HK-2 (cell line): ENCODE measurements at regions not wholly inside any gene's neighbourhood (a gene's known extent, or its start where the extent isn't known, plus 50 kb on each side); places are given as distances from the start of the nearest gene placed in this dataset.

ENCODE experiments used
- DNase-seq: peaks from one replicate; pipeline ENCODE4 v3.0.0-alpha.2; 2018; ENCODE audit not compliant: unreplicated experiment

- no peak for DNase-seq
These were observed 58.7 kb upstream of the COMTD1 start for GRCh38 chr10:75294518-75294865.

GRCh38 chr10:75294031-75294437 is 58.3 kb upstream of the COMTD1 start:
- DNase-seq: no peak

GRCh38 chr10:75293446-75293820 is 57.7 kb upstream of the COMTD1 start:
- no peak for DNase-seq

- no peak for DNase-seq
These were observed 57.2 kb upstream of the COMTD1 start for GRCh38 chr10:75292794-75293445.

GRCh38 chr10:75291805-75292204 is 56.0 kb upstream of the COMTD1 start:
- no peak for DNase-seq

- no peak for DNase-seq
These were observed 52.5 kb upstream of the COMTD1 start for GRCh38 chr10:75288140-75288711.

GRCh38 chr10:75287697-75288096 is 51.9 kb upstream of the COMTD1 start:
- no peak for DNase-seq

GRCh38 chr10:75286901-75287300 is 51.1 kb upstream of the COMTD1 start:
- DNase-seq: no peak
